ENCODE measurements at regions not wholly inside any gene's neighbourhood (a gene's known extent, or its start where the extent isn't known, plus 50 kb on each side); places are given as distances from the start of the nearest gene placed in this dataset.

DNA sequence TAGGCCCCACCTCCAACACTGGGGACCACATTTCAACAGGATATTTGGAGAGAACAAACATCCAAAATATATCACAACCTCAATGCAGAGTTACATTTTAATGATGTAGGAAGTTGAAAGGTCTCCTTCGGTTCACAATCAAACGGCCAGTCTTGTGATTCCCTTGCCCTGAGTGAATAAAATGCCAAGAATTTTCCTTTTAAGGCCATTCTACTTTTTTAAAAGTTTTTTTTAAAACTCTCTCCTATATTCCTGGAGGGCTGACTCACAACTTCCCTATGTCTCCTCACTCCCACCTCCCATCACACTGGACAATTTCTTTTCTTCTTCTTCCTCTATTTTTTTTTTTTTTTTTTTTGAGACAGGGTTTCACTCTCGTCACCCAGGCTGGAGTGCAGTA is 693.6 kb upstream of the AUTS2 start:
- no peak for DNase-seq (ENCODE audit: low read depth in 1 of 2, low spot score in 1 of 2)
- TF ChIP-seq JUND (IDR thresholded peaks at IDR 0.05; ENCODE audit: low read depth), result no peak
- in situ Hi-C loops (cut with HindIII; ENCODE audit: low pct_unique_long_range_greater_than_20kb, low sequenced_read_pairs), result no loop called here

DNA sequence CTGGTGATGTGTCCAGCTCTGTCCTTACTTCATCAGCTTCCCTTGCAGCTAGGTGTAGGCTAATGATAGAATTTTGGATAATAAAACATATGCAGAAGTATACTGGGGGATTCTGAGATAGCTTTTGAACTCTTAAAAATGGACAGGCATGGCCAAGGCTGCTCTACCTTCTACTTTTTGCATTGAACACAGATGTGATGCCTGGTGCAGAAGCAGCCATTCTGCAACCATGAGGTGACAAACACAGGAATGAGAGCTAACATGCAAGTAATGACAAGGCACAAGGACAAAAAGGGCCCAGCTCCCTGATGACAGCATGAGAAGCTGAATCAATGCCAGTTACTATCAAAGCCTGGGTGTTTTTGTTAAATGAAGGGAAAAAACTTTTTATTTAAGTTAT is 686.5 kb upstream of the AUTS2 start:
- in situ Hi-C loops (cut with HindIII; ENCODE audit: low pct_unique_long_range_greater_than_20kb, low sequenced_read_pairs), result no loop called here
- no peak for DNase-seq (ENCODE audit: low read depth in 1 of 2, low spot score in 1 of 2)
- no peak for TF ChIP-seq JUND (IDR thresholded peaks at IDR 0.05; ENCODE audit: low read depth)

DNA sequence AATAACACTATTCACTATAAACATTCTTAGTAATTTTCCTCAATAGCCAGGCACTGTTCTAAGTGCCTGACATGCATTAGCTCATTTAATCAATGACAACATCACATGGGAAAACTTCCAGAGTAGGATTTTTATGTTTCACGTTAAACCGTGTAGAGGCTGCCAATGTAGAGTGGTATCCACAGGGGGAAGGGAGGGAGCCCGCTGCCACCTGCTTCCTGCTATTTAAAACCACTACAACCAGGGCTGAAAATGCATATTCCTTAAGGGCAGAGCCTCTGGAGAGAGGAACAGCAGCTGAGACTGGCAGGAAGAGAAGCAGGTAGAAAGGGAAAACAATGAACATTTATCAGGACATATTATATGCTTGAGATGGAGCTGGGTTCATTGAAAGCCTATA is 684.3 kb upstream of the AUTS2 start:
- TF ChIP-seq JUND (IDR thresholded peaks at IDR 0.05; ENCODE audit: low read depth), result no peak
- no peak for DNase-seq (ENCODE audit: low read depth in 1 of 2, low spot score in 1 of 2)
- in situ Hi-C loops (cut with HindIII; ENCODE audit: low pct_unique_long_range_greater_than_20kb, low sequenced_read_pairs), result no loop called here

DNA sequence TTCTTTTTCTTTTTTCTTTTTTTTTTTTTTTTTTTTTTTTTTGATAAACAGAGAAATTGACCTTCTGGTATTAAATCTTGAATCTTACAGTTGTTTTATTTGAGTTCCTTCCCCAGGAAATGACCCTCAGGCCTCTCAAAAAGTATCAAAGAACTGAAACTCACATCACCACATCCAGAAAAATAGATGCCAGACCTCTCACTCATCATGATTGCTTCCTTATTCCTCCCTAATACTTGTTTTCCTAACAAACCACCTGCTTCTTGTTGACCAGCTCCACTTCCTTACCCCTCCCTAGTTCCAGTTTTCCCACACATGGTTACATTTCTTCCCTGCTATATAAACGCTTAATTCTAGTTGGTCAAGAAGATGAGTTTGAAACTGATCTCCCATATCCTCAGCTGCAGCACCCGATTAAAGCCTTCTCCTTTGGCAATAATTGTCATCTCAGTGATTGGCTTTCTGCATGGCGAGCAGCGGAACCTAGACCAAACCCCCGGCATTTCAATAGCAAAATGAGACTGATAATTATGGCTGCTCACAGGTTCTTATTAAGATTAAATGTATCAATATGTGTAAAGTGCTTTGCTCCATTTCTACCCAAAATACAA is 681.1 kb upstream of the AUTS2 start:
- DNase-seq (ENCODE audit: low read depth in 1 of 2, low spot score in 1 of 2), result no peak
- no peak for TF ChIP-seq JUND (IDR thresholded peaks at IDR 0.05; ENCODE audit: low read depth)
- in situ Hi-C loops (cut with HindIII; ENCODE audit: low pct_unique_long_range_greater_than_20kb, low sequenced_read_pairs), result no loop called here

DNA sequence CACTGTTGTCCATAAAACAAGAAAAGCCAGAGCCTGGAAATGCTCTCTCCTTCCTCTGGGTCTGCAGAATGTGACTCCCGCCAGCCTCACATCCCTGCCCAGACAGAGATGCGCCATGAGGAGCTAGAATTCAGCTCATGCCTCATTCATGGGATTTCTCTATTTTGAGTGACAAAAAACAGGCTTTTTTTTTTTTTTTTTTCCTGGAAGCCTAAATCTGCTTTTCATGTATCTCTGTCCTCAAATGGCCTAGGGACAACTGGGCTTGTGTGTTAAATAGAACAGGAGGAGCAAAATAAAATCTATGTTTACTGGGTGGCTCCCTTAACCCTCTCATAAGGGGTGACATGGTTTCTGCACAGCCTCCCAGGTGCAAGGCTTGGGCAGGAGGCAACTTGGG is 679.7 kb upstream of the AUTS2 start:
- no peak for TF ChIP-seq JUND (IDR thresholded peaks at IDR 0.05; ENCODE audit: low read depth)
- in situ Hi-C loops (cut with HindIII; ENCODE audit: low pct_unique_long_range_greater_than_20kb, low sequenced_read_pairs), result no loop called here
- DNase-seq (ENCODE audit: low read depth in 1 of 2, low spot score in 1 of 2), result no peak

DNA sequence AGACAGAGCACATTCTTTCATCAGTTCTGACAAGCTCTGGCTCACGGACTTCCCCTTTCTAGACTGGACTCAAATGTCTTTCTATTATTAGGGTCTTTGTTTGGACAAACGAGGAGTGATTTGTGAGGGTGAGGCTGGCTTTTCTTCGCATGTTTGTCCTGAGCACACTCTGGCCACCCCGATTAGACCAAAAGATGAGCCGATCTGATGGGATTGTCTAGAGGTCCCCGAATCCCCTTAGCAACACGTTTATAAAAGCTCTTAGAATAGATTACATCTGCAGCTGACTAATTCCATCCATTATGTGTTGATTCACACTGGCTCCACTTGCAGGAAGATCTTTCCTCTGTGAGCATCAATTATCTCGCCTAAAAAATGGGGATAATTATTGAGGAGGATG is 675.4 kb upstream of the AUTS2 start:
- in situ Hi-C loops (cut with HindIII; ENCODE audit: low pct_unique_long_range_greater_than_20kb, low sequenced_read_pairs), result no loop called here
- DNase-seq (ENCODE audit: low read depth in 1 of 2, low spot score in 1 of 2), result no peak
- no peak for TF ChIP-seq JUND (IDR thresholded peaks at IDR 0.05; ENCODE audit: low read depth)

DNA sequence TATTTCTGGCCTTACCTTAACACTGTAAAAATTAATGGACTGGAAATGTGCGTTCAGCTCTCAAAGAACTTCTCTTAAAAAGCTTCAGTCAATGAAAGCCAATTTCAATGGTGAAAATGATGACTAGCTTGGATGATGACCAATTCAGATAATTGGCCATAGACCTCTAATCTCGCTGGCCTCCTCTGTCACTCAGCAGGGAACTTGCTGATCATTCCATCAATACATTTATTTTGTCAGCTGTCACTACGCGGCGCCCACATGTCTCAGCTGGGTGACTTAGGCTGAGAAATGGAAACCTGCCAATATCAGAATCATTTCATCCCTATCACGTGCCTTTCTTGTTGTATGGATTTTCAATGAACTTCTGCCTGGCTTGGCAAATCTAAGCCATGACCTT is 673.0 kb upstream of the AUTS2 start:
- DNase-seq (ENCODE audit: low read depth in 1 of 2, low spot score in 1 of 2), result no peak
- TF ChIP-seq JUND (IDR thresholded peaks at IDR 0.05; ENCODE audit: low read depth), result no peak
- in situ Hi-C loops (cut with HindIII; ENCODE audit: low pct_unique_long_range_greater_than_20kb, low sequenced_read_pairs), result no loop called here

DNA sequence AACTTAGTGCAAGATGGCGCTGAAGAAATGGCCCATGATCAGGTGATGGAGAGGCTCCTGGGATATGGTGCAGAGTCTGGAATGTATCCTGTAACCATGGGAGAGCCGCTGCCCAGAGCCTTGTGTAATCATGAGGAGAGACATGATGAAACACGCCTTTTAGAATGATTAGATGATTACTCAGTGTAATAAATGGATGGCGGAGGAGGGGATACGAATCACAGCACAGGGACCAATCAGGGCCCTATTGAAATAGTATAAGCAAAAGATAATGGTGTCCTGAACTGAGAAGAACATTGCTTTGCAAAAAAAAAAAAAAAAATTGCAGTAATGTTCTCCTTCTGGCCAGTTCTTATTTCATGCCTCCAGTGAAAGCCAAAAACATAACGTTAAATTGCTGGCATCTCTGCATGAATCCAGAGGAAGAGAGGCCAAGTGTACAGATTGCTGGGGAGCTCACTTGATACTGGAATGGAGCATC is 668.5 kb upstream of the AUTS2 start:
- no peak for DNase-seq (ENCODE audit: low read depth in 1 of 2, low spot score in 1 of 2)
- TF ChIP-seq JUND (IDR thresholded peaks at IDR 0.05; ENCODE audit: low read depth), result no peak
- in situ Hi-C loops (cut with HindIII; ENCODE audit: low pct_unique_long_range_greater_than_20kb, low sequenced_read_pairs), result no loop called here

DNA sequence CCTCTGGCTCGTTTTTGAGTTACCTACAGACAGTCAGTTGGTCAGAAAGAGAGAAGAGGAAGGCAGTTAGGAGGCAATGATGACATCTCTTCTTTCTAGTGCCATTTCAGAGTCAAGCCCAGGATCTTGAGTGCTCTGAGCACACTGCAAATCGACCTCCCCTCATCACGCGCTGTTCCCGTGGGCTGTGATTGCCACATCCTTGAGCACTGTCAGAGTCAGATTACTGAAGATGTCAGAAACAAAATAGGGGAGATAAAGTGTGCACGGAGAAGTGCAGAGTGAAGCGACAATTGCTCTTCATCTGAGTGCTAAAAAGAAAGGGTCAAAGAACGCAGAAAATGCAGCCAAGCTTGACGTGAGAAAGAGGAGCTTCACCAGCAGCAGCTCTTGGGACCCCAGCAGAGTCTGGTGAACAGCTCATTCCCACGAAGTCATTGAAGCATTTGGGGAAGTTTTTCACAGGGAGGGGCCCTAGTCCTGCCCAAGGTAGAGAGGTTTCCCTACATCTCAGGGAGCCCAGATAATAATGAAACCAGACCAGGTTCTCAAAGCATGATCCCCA is 661.7 kb upstream of the AUTS2 start:
- TF ChIP-seq JUND (IDR thresholded peaks at IDR 0.05; ENCODE audit: low read depth), result no peak
- in situ Hi-C loops (cut with HindIII; ENCODE audit: low pct_unique_long_range_greater_than_20kb, low sequenced_read_pairs), result no loop called here
- no peak for DNase-seq (ENCODE audit: low read depth in 1 of 2, low spot score in 1 of 2)

DNA sequence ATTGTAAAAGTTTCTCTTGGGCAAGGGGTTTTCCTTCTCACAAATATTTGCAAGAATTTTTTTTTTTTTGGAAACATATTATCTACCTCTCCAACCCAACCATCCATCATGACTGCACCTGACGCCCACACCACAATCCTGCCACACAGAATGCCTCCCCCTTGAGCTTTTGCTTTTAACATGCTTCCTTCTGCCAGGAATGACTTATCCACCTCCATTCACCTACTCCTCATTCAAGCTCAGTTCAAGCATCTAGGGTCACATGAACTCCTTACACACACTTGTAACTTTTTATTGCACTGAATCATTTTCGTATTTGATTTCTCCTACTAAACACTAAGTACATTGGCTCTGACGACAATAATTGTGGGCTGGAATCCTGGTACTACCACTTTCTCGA is 660.1 kb upstream of the AUTS2 start:
- no peak for TF ChIP-seq JUND (IDR thresholded peaks at IDR 0.05; ENCODE audit: low read depth)
- no peak for DNase-seq (ENCODE audit: low read depth in 1 of 2, low spot score in 1 of 2)
- in situ Hi-C loops (cut with HindIII; ENCODE audit: low pct_unique_long_range_greater_than_20kb, low sequenced_read_pairs), result no loop called here

DNA sequence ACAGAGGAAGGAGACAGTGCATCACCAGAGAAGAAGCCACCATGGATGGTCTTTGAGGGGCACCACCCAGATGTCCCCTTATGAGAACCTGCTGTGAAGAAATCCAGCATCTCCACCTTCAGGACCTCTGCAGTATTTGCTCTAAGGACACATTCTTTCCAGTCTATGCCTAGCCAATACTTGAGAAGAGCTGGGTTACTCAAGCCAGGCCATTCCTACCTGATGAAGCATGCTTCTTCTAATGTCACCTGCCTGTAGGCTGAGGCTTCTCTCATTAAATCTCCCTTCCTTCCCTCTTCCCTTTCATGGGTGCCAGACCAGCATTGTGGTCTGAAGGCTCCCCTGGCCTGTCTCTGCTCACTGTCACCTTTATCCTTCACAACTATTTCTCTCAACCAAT is 654.5 kb upstream of the AUTS2 start:
- no peak for TF ChIP-seq JUND (IDR thresholded peaks at IDR 0.05; ENCODE audit: low read depth)
- in situ Hi-C loops (cut with HindIII; ENCODE audit: low pct_unique_long_range_greater_than_20kb, low sequenced_read_pairs), result no loop called here
- DNase-seq (ENCODE audit: low read depth in 1 of 2, low spot score in 1 of 2), result no peak

DNA sequence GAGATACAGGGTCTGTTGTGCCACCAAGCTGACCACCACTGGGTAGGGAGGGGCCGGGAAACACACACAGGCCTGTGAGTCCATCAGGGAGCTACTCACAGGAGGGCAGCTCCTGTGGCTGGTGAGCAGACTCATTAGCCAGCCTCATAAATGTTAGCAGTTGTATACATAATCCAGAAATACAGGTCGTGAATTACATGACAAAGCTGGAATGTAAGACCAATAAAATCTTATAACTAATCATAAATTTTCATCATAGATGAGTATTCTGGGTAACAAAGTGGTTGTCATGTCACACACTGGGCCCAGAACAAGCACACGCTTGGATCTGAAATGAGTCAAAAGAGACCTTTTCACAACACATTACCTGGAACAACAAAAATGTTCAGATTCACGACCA is 642.6 kb upstream of the AUTS2 start:
- no peak for DNase-seq (ENCODE audit: low read depth in 1 of 2, low spot score in 1 of 2)
- in situ Hi-C loops (cut with HindIII; ENCODE audit: low pct_unique_long_range_greater_than_20kb, low sequenced_read_pairs), result no loop called here

DNA sequence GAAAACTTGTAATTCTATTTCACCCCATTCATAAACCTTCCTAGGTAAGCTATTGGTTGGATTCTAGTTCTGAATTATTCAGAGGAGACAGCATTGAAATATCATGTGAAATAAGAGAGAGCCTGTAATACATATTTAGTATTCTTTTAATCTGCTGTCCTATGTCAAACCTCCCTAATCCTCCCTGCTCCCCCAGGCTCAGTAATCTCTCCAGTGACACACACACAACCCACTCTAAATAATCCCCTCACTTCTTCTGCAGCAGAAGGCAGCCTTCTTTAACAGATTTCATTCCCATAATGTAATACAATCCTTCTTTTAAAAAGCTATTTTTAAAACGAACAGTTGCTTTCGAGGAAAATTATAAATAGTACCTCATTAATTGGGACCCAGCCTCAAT is 639.7 kb upstream of the AUTS2 start:
- no peak for DNase-seq (ENCODE audit: low read depth in 1 of 2, low spot score in 1 of 2)
- in situ Hi-C loops (cut with HindIII; ENCODE audit: low pct_unique_long_range_greater_than_20kb, low sequenced_read_pairs), result no loop called here
- no peak for TF ChIP-seq JUND (IDR thresholded peaks at IDR 0.05; ENCODE audit: low read depth)

More for the DNA sequence above, 642.6 kb upstream of the AUTS2 start:
- TF ChIP-seq JUND (IDR thresholded peaks at IDR 0.05; ENCODE audit: low read depth), result no peak

DNA sequence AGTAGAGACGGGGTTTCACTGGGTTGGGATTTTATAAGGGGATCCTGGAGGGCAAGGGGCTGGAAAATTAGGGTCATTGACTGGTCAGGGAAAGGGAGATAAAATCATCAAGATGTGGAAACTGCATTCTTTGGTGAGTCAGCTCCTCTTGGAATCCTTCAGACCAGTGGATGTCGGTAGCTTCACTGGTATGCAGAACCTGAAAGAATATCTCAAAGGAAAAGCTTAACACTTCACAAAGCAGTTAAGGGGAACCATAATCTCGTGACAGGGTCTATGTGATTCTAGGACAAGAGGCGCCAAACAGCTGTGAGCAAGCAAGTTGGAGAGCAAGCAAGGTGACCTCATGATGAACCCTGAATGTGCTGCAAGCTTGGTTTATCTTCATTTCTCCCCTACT is 634.7 kb upstream of the AUTS2 start:
- in situ Hi-C loops (cut with HindIII; ENCODE audit: low pct_unique_long_range_greater_than_20kb, low sequenced_read_pairs), result no loop called here
- TF ChIP-seq JUND (IDR thresholded peaks at IDR 0.05; ENCODE audit: low read depth), result no peak
- DNase-seq (ENCODE audit: low read depth in 1 of 2, low spot score in 1 of 2), result no peak
